PC-9 (cell line): ENCODE measurements at regions not wholly inside any gene's neighbourhood (a gene's known extent, or its start where the extent isn't known, plus 50 kb on each side); places are given as distances from the start of the nearest gene placed in this dataset.

Source experiments
- EZH2 ChIP-seq: fragments of 200-600 bp; sonication (generic); IDR thresholded peaks from 2 replicates; pipeline ENCODE4 v1.8.0; 2017; ENCODE audit warnings: antibody characterized with exemption, low read depth
- TF ChIP-seq, protein P1 (sequence below): fragments of 200-600 bp; sonication (generic); conservative IDR thresholded peaks from 2 replicates; pipeline ENCODE4 v1.6.1; 2017; ENCODE audit warnings: mixed run types, antibody characterized with exemption, mild to moderate bottlenecking, moderate library complexity

DNA sequence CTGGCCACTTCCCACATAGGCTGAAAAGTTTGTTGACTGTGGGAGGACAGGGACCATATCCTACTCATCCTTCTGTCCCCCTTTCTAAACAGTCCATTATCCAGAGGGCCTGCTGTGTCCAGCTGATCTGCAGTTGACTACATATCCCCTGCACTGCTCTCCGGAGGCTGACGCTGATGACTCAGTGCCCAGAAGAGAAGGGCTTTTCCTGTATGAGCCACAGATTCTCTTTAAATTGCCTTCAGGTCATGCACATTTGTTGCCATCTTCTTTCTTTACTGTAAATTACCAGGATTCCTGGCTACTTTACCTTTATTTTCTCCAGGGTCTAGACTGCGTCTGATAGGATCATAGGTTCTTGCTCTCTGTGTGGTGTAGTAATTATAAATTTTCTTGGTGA is 125.2 kb downstream of the LACC1 start:
- no peak for TF ChIP-seq EZH2
- TF ChIP-seq, protein P1, sequence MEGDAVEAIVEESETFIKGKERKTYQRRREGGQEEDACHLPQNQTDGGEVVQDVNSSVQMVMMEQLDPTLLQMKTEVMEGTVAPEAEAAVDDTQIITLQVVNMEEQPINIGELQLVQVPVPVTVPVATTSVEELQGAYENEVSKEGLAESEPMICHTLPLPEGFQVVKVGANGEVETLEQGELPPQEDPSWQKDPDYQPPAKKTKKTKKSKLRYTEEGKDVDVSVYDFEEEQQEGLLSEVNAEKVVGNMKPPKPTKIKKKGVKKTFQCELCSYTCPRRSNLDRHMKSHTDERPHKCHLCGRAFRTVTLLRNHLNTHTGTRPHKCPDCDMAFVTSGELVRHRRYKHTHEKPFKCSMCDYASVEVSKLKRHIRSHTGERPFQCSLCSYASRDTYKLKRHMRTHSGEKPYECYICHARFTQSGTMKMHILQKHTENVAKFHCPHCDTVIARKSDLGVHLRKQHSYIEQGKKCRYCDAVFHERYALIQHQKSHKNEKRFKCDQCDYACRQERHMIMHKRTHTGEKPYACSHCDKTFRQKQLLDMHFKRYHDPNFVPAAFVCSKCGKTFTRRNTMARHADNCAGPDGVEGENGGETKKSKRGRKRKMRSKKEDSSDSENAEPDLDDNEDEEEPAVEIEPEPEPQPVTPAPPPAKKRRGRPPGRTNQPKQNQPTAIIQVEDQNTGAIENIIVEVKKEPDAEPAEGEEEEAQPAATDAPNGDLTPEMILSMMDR = no peak
